RPMI8226 (cell line): ENCODE measurements at regions not wholly inside any gene's neighbourhood (a gene's known extent, or its start where the extent isn't known, plus 50 kb on each side); places are given as distances from the start of the nearest gene placed in this dataset.

Experiments
- DNase-seq: peaks from one replicate; pipeline ENCODE4 v3.0.0-alpha.2; 2015

DNA sequence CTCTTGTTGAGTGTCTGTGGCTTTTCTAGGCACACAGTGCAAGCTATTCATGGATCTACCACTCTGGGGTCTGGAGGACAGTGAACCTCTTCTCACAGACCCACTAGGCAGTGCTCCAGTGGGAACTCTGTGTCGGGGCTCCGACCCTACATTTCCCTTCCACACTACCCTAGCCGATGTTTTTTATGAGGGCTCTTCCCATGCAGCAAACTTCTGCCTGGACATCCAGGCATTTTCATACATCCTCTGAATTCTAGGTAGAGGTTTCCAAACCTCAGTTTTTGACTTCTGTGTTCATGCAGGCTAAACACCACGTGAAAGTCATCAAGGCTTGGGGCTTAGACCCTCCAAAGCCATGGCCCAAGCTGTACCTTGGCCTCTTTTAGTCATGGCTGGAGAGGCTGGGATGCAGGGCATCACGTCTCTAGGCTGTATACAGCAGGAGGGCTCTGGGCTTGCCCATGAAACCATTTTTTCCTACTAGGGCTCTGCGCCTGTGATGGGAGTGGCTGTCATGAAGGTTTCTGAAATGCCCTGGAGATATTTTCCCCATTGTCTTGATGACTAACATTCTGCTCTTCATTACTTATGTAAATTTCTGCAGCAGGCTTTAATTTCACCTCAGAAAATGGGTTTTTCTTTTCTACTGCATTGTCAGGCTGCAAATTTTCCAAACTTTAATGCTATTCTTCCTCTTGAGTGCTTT lies 249.8 kb upstream of the CPEB2 start:
- DNase-seq: no peak

DNA sequence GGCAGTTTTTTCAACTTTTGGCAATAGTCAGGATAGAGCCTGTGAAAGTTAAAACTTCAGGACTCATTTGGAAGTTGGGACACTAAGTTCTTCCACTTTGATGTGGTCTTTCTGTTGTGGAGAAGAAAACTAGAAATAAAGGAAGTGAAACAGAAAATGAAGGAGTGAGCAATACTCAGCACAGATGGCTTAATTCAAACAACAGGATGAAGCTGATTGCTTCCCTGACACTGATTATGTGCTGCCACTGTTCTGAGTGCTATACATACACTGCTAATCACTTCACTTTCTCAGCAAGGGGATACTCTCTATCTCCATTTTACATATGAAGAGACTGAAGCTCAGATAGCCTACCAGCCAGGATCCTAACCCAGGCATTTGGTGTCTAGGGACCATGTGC lies 235.1 kb upstream of the CPEB2 start:
- DNase-seq: peak; percentile 27

DNA sequence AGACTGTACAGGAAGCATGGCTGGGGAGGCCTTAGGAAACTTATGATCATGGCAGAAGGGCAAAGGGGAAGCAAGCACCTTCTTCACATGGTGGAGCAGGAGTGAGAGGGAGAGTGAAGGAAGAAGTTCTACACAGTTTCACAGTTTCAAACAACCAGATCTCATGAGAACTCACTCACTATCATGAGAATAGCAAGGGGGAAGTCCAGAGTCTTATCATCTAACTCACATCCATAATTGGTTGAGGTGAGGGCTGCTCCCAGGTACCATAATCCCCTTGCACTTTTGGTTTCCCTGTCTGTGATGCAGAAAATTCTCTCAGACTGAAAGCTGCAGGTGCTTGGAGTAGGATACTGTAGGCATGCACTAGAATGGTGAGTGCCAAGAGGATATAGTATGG lies 233.8 kb upstream of the CPEB2 start:
- DNase-seq: no peak

DNA sequence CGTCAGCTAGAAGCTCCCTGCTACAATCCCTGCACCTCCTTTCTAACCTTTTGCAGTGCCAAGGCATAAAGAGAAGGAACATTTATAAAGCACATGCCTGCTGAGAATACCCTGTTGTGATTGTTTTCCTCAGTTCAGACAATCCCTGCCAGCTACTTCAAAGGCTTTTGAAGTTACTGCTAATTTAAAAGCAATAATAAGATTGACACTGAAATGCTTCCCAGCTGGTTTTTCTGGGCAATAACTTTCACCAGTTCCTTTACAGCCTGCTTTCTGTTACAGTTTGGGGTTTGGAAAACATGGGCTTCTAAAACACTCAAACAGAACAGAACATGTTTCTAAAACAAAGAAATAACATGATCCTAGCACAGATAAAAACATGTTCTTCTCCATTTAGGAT lies 232.3 kb upstream of the CPEB2 start:
- no peak for DNase-seq

DNA sequence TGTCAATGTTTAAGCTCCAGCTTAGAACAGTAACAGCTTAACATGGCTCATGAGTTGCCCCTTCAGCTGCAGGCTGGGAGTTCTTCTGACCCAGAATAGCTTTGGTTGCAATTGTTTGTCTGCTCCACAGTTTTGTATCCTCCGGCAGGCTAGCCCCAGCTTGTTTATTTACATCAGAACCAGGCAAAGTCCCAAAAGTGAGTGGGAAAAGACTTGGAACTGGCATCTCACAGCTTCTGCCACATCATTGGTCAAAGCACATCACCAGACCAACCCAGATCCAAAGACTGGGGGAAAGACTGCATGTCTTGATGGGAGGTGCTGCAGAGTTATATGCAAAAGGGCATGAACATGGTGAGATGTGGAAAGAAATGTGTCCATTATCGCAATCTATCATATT lies 231.2 kb upstream of the CPEB2 start:
- no peak for DNase-seq

DNA sequence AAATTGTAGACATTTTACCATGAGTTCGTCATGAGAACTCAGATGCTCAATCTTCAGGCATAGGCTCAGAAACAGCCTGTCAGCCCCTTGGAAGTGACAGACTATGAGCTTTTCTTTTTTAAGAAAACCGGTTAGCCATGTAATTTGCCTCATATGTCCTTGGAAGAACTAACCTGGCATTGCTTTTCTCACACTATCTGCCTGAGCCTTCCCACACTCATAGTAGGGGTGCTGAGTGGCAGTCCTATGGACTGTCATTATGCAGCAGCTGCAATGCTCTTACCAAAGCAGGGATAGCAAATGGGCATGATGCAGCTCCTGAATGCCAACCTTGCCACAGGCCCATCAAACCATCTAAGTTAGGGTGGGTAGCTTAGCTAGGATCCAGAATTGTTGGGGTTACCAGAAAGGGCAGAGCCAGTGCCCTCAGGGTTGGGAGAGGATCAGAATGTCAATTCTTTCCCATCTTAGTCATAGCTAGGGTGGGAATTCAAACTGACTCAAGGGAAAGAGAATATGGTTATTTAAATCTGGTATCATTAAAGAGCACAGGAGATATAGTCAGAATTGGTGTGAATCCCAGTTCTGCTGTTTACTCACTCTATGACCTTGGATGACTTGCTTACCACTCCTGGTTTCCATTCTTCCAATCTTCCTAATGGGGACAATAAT lies 230.6 kb upstream of the CPEB2 start:
- DNase-seq: no peak

DNA sequence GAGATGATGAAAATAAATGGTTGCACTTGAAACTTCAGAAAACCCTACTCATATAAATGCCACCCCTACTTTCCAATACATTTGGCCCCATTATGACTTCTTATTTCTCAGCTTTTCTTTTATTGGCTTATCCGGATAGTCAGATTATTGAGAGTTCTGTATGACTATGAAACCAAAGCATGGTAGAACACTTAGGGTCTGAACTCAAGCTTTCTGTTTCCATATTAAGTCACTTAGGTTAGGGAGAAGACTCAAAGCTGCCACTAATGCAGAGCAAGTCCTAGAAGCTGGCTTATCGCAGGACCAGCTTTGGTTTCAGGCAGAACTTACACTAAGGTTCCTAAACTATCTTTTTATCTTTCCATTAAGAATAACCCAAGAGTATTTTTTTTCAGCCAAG lies 229.9 kb upstream of the CPEB2 start:
- DNase-seq: no peak

DNA sequence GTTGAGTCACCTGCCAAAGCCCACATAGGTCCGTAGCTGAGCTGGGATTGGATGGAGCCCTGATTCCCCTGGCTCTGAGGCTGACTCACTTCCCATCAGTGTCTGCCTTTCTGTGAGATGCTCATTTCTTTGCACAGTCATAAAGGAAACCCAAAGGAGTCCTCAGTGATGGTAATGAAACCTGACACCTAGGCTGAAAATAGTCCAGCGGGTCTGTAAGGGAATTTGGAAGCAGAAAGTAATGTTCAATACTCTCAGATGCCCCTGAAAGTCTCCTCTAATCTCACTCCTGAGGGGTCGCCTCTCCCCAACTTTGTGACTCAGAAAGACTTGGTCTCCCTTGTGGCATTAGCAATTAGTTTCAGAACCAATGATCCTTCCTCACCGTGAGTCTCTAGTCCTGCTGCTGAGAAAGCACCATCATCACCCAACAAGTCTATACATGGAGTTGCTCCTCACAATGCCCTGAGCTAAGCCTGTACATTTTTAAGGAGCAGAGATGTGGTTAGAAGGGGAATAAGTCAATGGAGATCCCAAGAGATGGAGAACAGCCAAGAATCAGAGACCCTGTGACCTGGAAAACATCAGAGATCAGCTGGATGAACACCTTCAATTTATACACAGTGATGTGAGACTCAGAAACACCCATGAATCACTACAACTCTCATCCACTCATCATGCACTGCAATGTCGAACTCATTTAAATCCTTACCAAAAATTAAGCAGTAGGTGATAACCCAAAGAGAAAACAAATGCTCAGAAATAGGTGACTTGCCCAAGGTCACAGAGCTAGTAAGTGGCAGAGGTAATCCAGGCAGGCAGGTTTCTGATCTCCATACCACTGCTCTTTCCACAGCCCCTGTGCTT lies 219.0 kb upstream of the CPEB2 start:
- DNase-seq: no peak

DNA sequence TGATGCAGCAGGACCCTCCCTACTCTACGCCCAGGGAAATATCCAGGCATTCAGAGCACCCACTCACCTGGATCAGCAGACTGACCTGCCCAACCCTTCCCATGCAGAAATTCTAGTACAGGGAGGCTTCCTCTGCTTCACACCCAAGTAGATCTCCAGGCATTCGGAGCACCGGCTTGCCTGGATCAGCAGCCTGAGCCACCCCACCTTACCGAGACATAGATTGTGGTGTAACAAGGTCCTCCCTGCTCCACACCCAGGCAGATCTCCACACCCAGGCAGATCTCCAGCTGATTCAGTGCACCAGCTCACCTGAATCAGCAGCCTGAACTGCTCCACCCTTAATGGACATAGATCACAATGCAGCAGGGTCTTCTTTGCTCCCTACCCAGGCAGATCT lies 215.1 kb upstream of the CPEB2 start:
- no peak for DNase-seq

DNA sequence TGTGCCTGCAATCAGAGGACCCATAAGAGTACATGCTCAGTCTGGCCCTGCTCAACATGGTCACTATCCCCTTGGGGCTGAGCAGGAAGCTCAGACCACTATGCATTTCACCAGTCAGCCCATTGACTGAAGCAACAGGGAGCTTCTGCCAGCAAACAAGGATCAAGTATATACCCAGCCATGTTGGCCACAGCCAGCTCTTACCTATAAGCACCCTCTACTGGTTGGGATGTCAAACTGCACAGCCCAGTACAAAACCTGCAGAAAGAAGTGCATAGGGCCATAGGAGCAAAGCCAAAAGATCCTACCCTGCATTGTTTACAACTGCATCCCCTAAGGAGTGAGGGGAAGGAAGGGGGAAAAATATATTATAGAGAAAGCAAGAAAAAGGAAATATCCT lies 214.4 kb upstream of the CPEB2 start:
- peak; percentile 8 for DNase-seq

DNA sequence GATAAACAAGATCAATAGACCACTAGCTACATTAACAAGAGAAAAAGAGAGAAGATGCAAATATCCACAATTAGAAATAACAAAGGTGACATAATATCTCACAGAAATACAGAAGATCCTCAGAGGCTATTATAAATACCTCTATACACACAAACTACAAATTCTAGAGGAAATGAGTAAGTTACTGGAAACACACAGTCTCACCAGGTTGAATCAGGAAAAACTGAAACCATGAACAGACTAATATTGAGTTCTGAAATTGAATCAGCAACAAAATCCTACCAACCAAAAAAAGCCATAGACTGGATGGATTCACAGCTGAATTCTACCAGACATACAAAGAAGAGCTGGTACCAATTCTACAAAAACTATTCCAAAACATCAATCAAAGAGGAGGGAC lies 211.8 kb upstream of the CPEB2 start:
- DNase-seq: no peak

DNA sequence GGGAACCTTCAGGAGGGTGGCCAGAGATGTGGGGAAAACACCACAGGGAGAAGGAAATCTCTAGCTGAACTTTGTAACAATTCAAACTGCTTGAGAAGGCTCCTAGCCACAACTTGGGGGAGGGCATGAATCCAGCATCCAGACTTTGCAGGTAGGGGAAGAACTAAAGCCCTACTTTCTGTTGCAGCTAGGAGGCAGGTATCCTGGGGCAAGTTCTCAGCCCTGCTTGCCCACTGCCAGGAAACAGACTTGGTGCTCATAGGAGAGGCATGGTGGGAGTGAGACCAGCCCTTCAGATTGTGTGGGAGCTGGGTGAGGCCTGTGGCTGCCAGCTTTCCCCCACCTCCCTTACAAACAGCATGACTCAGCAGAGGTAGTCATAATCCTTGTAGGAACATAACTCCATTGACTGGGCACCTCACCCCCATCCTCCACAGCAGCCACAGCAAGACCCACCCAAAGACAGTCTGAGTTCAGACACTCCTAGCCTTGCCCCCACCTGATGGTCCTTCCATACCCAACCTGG lies 209.5 kb upstream of the CPEB2 start:
- DNase-seq: no peak

DNA sequence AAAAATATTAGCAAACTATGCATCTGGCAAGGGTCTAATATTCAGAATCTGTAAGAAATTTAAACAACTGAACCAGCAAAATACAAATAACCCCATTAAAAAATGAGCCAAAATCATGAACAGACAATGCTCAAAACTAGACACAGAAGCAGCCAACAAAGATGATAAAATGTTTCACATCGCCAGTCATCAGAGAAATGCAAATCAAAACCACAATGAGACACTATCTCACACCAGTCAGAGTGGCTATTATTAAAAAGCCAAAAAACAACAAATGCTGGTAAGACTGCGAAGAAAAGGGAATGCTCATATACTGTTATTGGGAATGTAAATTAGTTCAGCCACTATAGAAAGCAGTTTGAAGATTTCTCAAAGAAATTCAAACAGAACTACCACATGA lies 201.3 kb upstream of the CPEB2 start:
- DNase-seq: no peak

DNA sequence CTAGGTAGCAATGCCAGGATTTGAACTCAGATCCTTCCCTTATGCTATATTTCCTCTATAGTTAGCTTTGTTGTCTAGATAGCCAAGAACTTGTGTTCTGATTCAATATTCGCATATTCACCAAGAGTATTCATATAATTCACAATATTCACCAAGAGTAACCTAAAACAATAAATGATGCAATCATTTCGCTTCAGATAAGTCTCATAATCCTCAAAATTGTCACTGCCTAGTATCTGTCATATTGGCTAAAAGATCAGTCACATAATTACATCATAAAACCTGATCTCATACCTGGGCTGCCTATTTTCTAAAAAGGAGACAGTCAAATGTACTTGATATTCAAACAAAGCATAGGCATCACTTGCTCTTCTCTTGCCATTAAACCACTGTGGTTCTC lies 199.7 kb upstream of the CPEB2 start:
- DNase-seq: no peak

DNA sequence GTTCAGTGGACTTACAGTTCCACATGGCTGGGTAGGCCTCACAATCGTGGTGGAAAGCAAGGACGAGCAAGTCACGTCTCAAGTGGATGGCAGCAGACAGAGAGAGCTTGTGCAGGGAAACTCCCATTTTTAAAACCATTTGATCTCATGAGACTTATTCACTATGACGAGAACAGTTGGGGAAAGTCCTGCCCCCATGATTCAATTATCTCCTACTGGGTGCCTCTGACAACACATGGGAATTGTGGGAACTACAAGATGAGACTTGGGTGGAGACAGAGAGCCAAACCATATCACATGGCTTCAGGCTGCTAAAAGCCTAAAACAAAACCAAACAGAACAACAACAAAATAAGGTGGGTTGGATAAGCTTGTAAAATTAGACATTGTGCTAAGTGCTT lies 194.4 kb upstream of the CPEB2 start:
- no peak for DNase-seq

DNA sequence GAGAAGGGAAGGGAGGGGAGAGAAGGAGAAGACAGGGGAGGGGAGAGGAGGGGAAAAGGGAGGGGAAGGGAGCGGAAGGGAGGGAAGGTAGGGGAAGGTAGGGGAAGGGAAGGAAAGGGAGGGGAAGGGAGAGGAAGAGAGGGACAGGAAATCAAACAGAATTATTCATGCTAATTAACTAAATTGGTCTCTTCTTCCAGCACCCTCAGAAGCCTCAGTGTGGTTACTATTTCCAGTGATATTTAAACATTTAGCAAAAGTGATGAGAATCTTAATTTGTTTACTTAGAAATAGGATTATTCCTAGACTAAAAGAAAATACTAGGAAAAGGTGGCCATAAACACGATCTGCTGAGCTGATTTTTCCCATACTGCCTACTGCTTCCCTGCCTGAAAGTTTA lies 193.1 kb upstream of the CPEB2 start:
- no peak for DNase-seq

DNA sequence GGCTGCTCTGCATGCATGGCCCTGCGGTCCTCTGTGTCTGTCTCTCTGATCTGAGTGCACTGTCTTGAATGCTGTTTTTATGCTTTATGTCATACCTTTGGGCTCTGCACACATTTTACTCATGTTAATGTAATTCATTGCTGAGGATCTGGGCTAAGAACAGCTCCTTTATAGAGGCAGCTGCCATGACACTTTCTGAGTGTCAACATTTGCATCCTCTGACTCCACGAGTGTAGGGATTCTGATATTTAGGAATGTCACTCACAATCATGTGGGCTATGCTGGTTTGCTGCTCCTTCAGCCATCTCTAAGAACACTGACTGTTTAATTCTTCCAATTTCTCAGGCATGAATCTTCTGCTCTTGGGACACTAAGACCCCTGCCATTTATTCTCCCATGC lies 192.2 kb upstream of the CPEB2 start:
- DNase-seq: no peak

DNA sequence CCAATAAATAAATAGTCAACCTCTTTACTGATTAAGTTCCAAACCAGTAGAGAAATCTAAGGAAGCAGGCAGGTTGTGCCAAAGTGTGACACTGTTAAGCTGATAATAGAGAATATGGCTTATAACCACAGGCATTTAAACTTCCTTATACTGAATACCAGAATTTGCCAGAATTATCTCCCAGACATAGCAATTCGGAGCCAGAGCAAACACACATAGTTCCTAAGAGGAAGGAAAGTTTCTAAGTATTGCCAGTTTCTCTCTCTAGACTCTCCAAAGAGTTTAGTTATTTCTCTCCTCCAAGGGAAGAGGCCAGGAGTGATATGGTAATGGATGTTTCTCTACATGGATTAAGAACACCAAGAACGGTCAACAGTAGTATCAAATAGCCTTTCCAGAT lies 191.7 kb upstream of the CPEB2 start:
- DNase-seq: no peak

DNA sequence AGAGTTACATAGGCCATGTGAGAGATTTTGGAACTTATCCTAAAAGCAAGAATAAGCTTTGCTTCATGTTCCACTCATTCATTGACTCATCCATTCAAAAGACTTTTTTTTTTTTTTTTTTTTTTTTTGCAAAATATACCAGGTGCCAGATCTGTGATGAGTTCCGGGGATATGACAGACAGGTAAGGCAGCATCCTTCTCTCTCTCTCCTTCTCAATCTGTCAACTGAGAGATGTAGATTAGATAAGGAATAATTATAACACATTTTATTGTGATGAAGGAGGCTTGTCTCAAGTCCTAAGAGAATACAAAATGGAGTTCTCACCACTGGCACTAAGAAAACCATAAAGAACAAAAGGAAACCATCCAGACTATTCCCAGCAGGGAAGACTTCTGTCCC lies 190.2 kb upstream of the CPEB2 start:
- no peak for DNase-seq

DNA sequence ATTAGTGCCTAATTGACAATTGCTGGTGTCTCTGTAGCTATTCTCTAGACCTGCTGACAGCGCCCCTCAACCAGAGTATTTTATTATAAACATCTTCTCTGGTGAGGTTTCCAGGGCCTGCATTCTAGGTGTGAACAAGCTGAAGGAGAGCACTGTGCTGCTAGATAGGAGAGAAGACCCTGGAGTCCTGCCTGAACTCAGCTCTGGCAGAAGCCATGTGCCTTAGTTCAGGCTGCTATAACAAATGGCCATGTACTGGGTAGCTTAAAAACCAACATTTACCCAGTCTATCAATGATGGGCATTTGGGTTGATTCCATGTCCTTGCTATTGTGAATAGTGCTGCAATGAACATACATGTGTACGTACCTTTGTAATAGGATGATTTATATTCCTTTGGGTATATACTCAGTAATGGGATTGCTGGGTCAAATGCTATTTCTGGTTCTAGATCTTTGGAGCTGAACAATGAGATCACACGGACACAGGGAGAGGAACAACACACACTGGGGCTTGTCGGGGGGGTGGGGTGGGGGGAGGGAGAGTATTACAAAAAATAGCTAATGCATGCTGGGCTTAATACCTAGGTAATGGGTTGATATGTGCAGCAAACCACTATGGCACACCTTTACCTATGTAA lies 185.5 kb upstream of the CPEB2 start:
- DNase-seq: no peak

DNA sequence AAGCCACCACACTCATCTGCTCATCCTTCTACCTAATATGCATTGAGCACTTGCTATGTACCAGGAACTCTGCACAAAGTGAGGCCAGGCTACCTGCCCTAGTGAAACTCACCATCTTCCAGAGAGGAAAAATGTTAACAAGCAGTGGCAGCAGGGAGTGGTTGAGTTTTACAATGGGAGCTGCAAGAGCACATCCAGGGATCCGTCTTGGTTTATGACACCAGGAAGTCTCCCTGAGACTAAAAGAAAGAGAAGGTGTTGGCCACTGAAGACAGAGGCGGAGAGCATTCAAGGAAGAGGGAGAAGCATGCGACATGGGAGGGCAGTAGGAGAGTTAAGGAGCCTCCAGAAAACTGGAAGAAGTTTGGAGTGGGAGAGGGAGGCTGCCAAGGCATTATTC lies 178.1 kb upstream of the CPEB2 start:
- DNase-seq: no peak

DNA sequence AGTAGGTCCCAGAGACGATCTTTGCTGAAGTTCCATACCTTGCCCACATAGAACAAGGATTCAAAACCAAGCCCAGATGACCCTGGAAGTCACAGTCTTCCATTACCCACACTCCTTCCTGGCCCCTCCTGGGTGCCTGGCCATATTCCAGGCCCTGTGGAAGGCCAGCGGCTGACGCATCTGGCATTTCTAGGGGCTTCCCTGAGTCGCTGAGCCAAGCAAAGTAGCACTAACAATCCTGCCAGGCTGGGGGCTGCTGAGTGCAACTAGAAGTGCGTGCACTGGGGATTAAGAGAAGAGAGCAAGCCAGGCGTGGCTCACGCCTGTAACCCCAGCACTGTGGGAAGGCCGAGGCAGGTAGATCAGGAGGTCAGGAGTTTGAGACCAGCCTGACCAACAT lies 175.2 kb upstream of the CPEB2 start:
- no peak for DNase-seq

DNA sequence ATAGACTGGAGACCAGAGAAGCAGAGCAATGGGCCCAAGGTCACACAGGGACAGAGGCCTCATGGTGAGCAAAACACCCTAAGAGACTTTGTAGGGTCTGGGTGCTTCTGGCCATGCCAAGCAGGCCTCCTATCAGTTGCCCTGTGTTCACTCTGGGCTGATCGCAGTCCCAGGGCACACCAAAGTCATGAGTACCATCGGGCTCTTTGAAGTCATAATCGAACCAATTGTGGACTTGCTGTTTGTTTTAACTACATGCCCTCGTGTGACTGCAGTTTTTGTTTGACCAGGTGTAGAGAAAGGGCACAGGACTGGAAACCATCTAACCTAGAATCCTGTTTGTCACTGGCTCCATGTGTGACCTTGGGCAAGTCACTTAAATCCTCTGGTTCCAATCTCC lies 172.5 kb upstream of the CPEB2 start:
- no peak for DNase-seq
